ENCODE measurements at regions not wholly inside any gene's neighbourhood (a gene's known extent, or its start where the extent isn't known, plus 50 kb on each side); places are given as distances from the start of the nearest gene placed in this dataset.

GRCh38 chr10:78718032-78718572, 350.7 kb upstream of the ZMIZ1 start:
- DNase-seq (ENCODE audit: low read depth in 4 of 4, low spot score in 1 of 4), result no peak

GRCh38 chr10:78719276-78719675, 349.5 kb upstream of the ZMIZ1 start:
- DNase-seq (ENCODE audit: low read depth in 4 of 4, low spot score in 1 of 4), result no peak

- DNase-seq (ENCODE audit: low read depth in 4 of 4, low spot score in 1 of 4), result no peak
These were observed 348.7 kb upstream of the ZMIZ1 start for GRCh38 chr10:78720091-78720490.

- no peak for DNase-seq (ENCODE audit: low read depth in 4 of 4, low spot score in 1 of 4)
These were observed 347.5 kb upstream of the ZMIZ1 start for GRCh38 chr10:78721231-78721630.

- DNase-seq (ENCODE audit: low read depth in 4 of 4, low spot score in 1 of 4), result no peak
These were observed 343.9 kb upstream of the ZMIZ1 start for GRCh38 chr10:78724846-78725245.

GRCh38 chr10:78726171-78726570, 342.6 kb upstream of the ZMIZ1 start:
- no peak for DNase-seq (ENCODE audit: low read depth in 4 of 4, low spot score in 1 of 4)

GRCh38 chr10:78727251-78727650, 341.5 kb upstream of the ZMIZ1 start:
- DNase-seq (ENCODE audit: low read depth in 4 of 4, low spot score in 1 of 4), result no peak

GRCh38 chr10:78727728-78728127, 341.0 kb upstream of the ZMIZ1 start:
- DNase-seq (ENCODE audit: low read depth in 4 of 4, low spot score in 1 of 4), result no peak

- no peak for DNase-seq (ENCODE audit: low read depth in 4 of 4, low spot score in 1 of 4)
These were observed 340.6 kb upstream of the ZMIZ1 start for GRCh38 chr10:78728176-78728575.

- no peak for DNase-seq (ENCODE audit: low read depth in 4 of 4, low spot score in 1 of 4)
These were observed 339.4 kb upstream of the ZMIZ1 start for GRCh38 chr10:78729366-78729765.

GRCh38 chr10:78729800-78730199, 339.0 kb upstream of the ZMIZ1 start:
- no peak for DNase-seq (ENCODE audit: low read depth in 4 of 4, low spot score in 1 of 4)

- no peak for DNase-seq (ENCODE audit: low read depth in 4 of 4, low spot score in 1 of 4)
These were observed 338.0 kb upstream of the ZMIZ1 start for GRCh38 chr10:78730754-78731153.

- DNase-seq (ENCODE audit: low read depth in 4 of 4, low spot score in 1 of 4), result no peak
These were observed 337.1 kb upstream of the ZMIZ1 start for GRCh38 chr10:78731675-78732074.

- DNase-seq (ENCODE audit: low read depth in 4 of 4, low spot score in 1 of 4), result no peak
These were observed 336.4 kb upstream of the ZMIZ1 start for GRCh38 chr10:78732381-78732780.

- no peak for DNase-seq (ENCODE audit: low read depth in 4 of 4, low spot score in 1 of 4)
These were observed 331.7 kb upstream of the ZMIZ1 start for GRCh38 chr10:78736926-78737630.

GRCh38 chr10:78737883-78738856, 330.6 kb upstream of the ZMIZ1 start:
- no peak for DNase-seq (ENCODE audit: low read depth in 4 of 4, low spot score in 1 of 4)

- DNase-seq (ENCODE audit: low read depth in 4 of 4, low spot score in 1 of 4), result no peak
These were observed 329.9 kb upstream of the ZMIZ1 start for GRCh38 chr10:78738861-78739260.

GRCh38 chr10:78739444-78740053, 329.2 kb upstream of the ZMIZ1 start:
- DNase-seq (ENCODE audit: low read depth in 4 of 4, low spot score in 1 of 4), result no peak

- DNase-seq (ENCODE audit: low read depth in 4 of 4, low spot score in 1 of 4), result no peak
These were observed 327.5 kb upstream of the ZMIZ1 start for GRCh38 chr10:78740976-78741915.

GRCh38 chr10:78742406-78742729, 326.4 kb upstream of the ZMIZ1 start:
- DNase-seq (ENCODE audit: low read depth in 4 of 4, low spot score in 1 of 4), result no peak
